ENCODE measurements at regions not wholly inside any gene's neighbourhood (a gene's known extent, or its start where the extent isn't known, plus 50 kb on each side); places are given as distances from the start of the nearest gene placed in this dataset.

GRCh38 chr12:114976372-114976771 is 292.4 kb upstream of the TBX3 start:
- no peak for DNase-seq (ENCODE audit: low spot score)

- no peak for DNase-seq (ENCODE audit: low spot score)
These were observed 291.8 kb upstream of the TBX3 start for GRCh38 chr12:114975640-114976310.

- no peak for DNase-seq (ENCODE audit: low spot score)
These were observed 291.1 kb upstream of the TBX3 start for GRCh38 chr12:114974826-114975639.

- DNase-seq (ENCODE audit: low spot score), result no peak
These were observed 290.4 kb upstream of the TBX3 start for GRCh38 chr12:114974333-114974732.

- DNase-seq (ENCODE audit: low spot score), result no peak
These were observed 284.8 kb upstream of the TBX3 start for GRCh38 chr12:114968727-114969126.

GRCh38 chr12:114967151-114967550 is 283.2 kb upstream of the TBX3 start:
- no peak for DNase-seq (ENCODE audit: low spot score)

GRCh38 chr12:114964841-114965240 is 280.9 kb upstream of the TBX3 start:
- DNase-seq (ENCODE audit: low spot score), result no peak

- DNase-seq (ENCODE audit: low spot score), result no peak
These were observed 279.9 kb upstream of the TBX3 start for GRCh38 chr12:114963846-114964245.

- DNase-seq (ENCODE audit: low spot score), result no peak
These were observed 277.5 kb upstream of the TBX3 start for GRCh38 chr12:114961491-114961890.

GRCh38 chr12:114958538-114958937 is 274.6 kb upstream of the TBX3 start:
- no peak for DNase-seq (ENCODE audit: low spot score)

- no peak for DNase-seq (ENCODE audit: low spot score)
These were observed 273.2 kb upstream of the TBX3 start for GRCh38 chr12:114957225-114957624.

GRCh38 chr12:114955414-114956014 is 271.5 kb upstream of the TBX3 start:
- no peak for DNase-seq (ENCODE audit: low spot score)

- DNase-seq (ENCODE audit: low spot score), result no peak
These were observed 270.6 kb upstream of the TBX3 start for GRCh38 chr12:114954511-114955055.

GRCh38 chr12:114952573-114953271 is 268.7 kb upstream of the TBX3 start:
- DNase-seq (ENCODE audit: low spot score), result no peak

GRCh38 chr12:114949058-114949820 is 265.3 kb upstream of the TBX3 start:
- no peak for DNase-seq (ENCODE audit: low spot score)

- no peak for DNase-seq (ENCODE audit: low spot score)
These were observed 261.4 kb upstream of the TBX3 start for GRCh38 chr12:114945351-114945750.

- DNase-seq (ENCODE audit: low spot score), result no peak
These were observed 260.8 kb upstream of the TBX3 start for GRCh38 chr12:114944736-114945135.

- DNase-seq (ENCODE audit: low spot score), result no peak
These were observed 259.6 kb upstream of the TBX3 start for GRCh38 chr12:114943601-114944000.

GRCh38 chr12:114938487-114939210 is 254.7 kb upstream of the TBX3 start:
- DNase-seq (ENCODE audit: low spot score), result no peak

- DNase-seq (ENCODE audit: low spot score), result no peak
These were observed 252.4 kb upstream of the TBX3 start for GRCh38 chr12:114936148-114937079.
